HEK293 (cell line): ENCODE measurements at regions not wholly inside any gene's neighbourhood (a gene's known extent, or its start where the extent isn't known, plus 50 kb on each side); places are given as distances from the start of the nearest gene placed in this dataset.
"Not testable (repeated sequence)": the region's sequence is repeated elsewhere in the genome, so short reads cannot be mapped to it uniquely, and the experiment has no call there.

Experiments used
- CTCF ChIA-PET: fragments of 350-600 bp; formaldehyde crosslinking; extraction: SDS; loops from one replicate; lab custom pipeline; 2021; ENCODE audit warnings: antibody characterized with exemption; lab: Yijun Ruan, JAX
- POLR2A ChIA-PET: fragments of 300-600 bp; formaldehyde crosslinking; extraction: SDS; loops from one replicate; lab custom pipeline; 2020; ENCODE audit warnings: antibody characterized with exemption, inconsistent platforms; lab: Yijun Ruan, JAX
- H3K27ac ChIP-seq: fragments of 200-500 bp; sonication (Bioruptor generic); 2 replicates; pipeline ENCODE4 v1.5.1; 2014; ENCODE audit warnings: low read depth, low read length, control low read depth, inconsistent platforms; ENCODE audit errors: extremely low read depth
- H3K36me3 ChIP-seq, 2 experiments: fragments of 200-500 bp in 1 of 2; sonication (Bioruptor generic) in 1 of 2; 1 replicate in 1 of 2; 2 replicates in 1 of 2; pipeline ENCODE4 v1.5.1; 2014 to 2017; ENCODE audit warnings: inconsistent platforms in 2 of 2, low read length in 2 of 2; ENCODE audit not compliant: control insufficient read depth in 2 of 2, insufficient read depth in 1 of 2
- H3K4me1 ChIP-seq: fragments of 200-500 bp; sonication (Bioruptor generic); 2 replicates; pipeline ENCODE4 v1.5.1; 2014; ENCODE audit warnings: mild to moderate bottlenecking, low read length, inconsistent platforms; ENCODE audit not compliant: control insufficient read depth, insufficient read depth
- H3K4me3 ChIP-seq: 2 replicates; pipeline ENCODE4 v1.5.1; 2011; ENCODE audit warnings: low read depth, mild to moderate bottlenecking, control low read depth, low read length, moderate library complexity
- H3K9me3 ChIP-seq: fragments of 200-500 bp; sonication (Bioruptor generic); 2 replicates; pipeline ENCODE4 v1.5.1; 2014; ENCODE audit warnings: low read depth, low read length, inconsistent platforms; ENCODE audit not compliant: control insufficient read depth, insufficient read depth
- BCL6B ChIP-seq: fragments of 450-650 bp; formaldehyde crosslinking; IDR thresholded peaks from 2 replicates; pipeline ENCODE4 v1.5.1; 2017; ENCODE audit warnings: missing biosample characterization, missing genetic modification characterization
- SALL2 ChIP-seq: fragments of 450-650 bp; formaldehyde crosslinking; IDR thresholded peaks from 2 replicates; pipeline ENCODE4 v1.5.0; 2017; ENCODE audit warnings: missing biosample characterization, mild to moderate bottlenecking, missing genetic modification characterization, borderline replicate concordance
- SP3 ChIP-seq: fragments of 450-650 bp; formaldehyde crosslinking; IDR thresholded peaks from 2 replicates; pipeline ENCODE4 v1.5.1; 2016; ENCODE audit warnings: missing biosample characterization, missing genetic modification characterization
- ZFP69B ChIP-seq: fragments of 450-650 bp; formaldehyde crosslinking; IDR thresholded peaks from 2 replicates; pipeline ENCODE4 v1.5.1; 2016; ENCODE audit warnings: missing biosample characterization, missing genetic modification characterization
- ZNF146 ChIP-seq: fragments of 450-650 bp; formaldehyde crosslinking; IDR thresholded peaks from 2 replicates; pipeline ENCODE4 v1.5.1; 2016; ENCODE audit warnings: missing biosample characterization, missing genetic modification characterization
- ZNF184 ChIP-seq: fragments of 450-650 bp; IDR thresholded peaks from 2 replicates; pipeline ENCODE4 v1.5.1; 2018; ENCODE audit warnings: missing biosample characterization, mild to moderate bottlenecking, missing genetic modification characterization
- ZNF214 ChIP-seq: fragments of 450-650 bp; formaldehyde crosslinking; IDR thresholded peaks from 2 replicates; pipeline ENCODE4 v1.5.1; 2017; ENCODE audit warnings: missing biosample characterization, mild to moderate bottlenecking, missing genetic modification characterization, borderline replicate concordance
- ZNF223 ChIP-seq: fragments of 450-650 bp; formaldehyde crosslinking; IDR thresholded peaks from 2 replicates; pipeline ENCODE4 v1.5.1; 2016; ENCODE audit warnings: missing biosample characterization, missing genetic modification characterization
- ZNF292 ChIP-seq: fragments of 450-650 bp; formaldehyde crosslinking; IDR thresholded peaks from 2 replicates; pipeline ENCODE4 v1.5.1; 2016; ENCODE audit warnings: low read depth, missing biosample characterization, missing genetic modification characterization, borderline replicate concordance
- ZNF473 ChIP-seq: fragments of 450-650 bp; formaldehyde crosslinking; IDR thresholded peaks from 2 replicates; pipeline ENCODE4 v1.5.1; 2017; ENCODE audit warnings: missing biosample characterization, missing genetic modification characterization
- ZNF658 ChIP-seq: fragments of 450-650 bp; formaldehyde crosslinking; IDR thresholded peaks from 2 replicates; pipeline ENCODE4; 2016; ENCODE audit warnings: missing biosample characterization, missing genetic modification characterization
- ZNF677 ChIP-seq: fragments of 450-650 bp; IDR thresholded peaks from 2 replicates; pipeline ENCODE4 v1.5.0; 2018; ENCODE audit warnings: missing biosample characterization, mild to moderate bottlenecking, missing genetic modification characterization, moderate library complexity
- ZNF76 ChIP-seq: fragments of 450-650 bp; formaldehyde crosslinking; IDR thresholded peaks from 2 replicates; pipeline ENCODE4; 2016; ENCODE audit warnings: low read depth, missing biosample characterization, missing genetic modification characterization, borderline replicate concordance
- ZNF792 ChIP-seq: fragments of 450-650 bp; formaldehyde crosslinking; IDR thresholded peaks from 2 replicates; pipeline ENCODE4 v1.5.1; 2016; ENCODE audit warnings: missing biosample characterization, missing genetic modification characterization
- ZNF830 ChIP-seq: fragments of 450-650 bp; IDR thresholded peaks from 2 replicates; pipeline ENCODE4 v1.5.0; 2018; ENCODE audit warnings: missing biosample characterization, missing genetic modification characterization, low read depth, mild to moderate bottlenecking, moderate library complexity
- ZNF837 ChIP-seq: fragments of 450-650 bp; formaldehyde crosslinking; IDR thresholded peaks from 2 replicates; pipeline ENCODE4 v1.5.1; 2016; ENCODE audit warnings: missing biosample characterization, missing genetic modification characterization
- ZSCAN23 ChIP-seq: fragments of 450-650 bp; formaldehyde crosslinking; IDR thresholded peaks from 2 replicates; pipeline ENCODE4 v1.5.1; 2016; ENCODE audit warnings: missing biosample characterization, missing genetic modification characterization
- TF ChIP-seq, protein P1 (sequence below): fragments of 450-650 bp; formaldehyde crosslinking; IDR thresholded peaks from 2 replicates; pipeline ENCODE4 v1.5.1; 2016; ENCODE audit warnings: missing biosample characterization, missing genetic modification characterization, low read depth
- TF ChIP-seq, protein P2 (sequence below): fragments of 450-650 bp; formaldehyde crosslinking; IDR thresholded peaks from 2 replicates; pipeline ENCODE4 v1.5.1; 2016; ENCODE audit warnings: missing biosample characterization, missing genetic modification characterization

- peak; percentile 84 for TF ChIP-seq ZNF146
- CTCF ChIA-PET, H3K4me3 ChIP-seq, H3K9me3 ChIP-seq, POLR2A ChIA-PET, H3K4me1 ChIP-seq, H3K27ac ChIP-seq, H3K36me3 ChIP-seq: not testable (repeated sequence)
Observed at GRCh38 chr6:47425724-47426123, 51.9 kb upstream of the CD2AP start.

GRCh38 chr6:47426524-47427302 is 50.9 kb upstream of the CD2AP start:
- no peaks in the 10 kb centered on the region for H3K36me3 ChIP-seq
- H3K4me1 ChIP-seq, result no peaks in the 10 kb centered on the region
- ChIA-PET CTCF (no interaction called here), POLR2A (no interaction called here)
- H3K27ac ChIP-seq, result no peak overlapping the region
- H3K9me3 ChIP-seq, result no peaks in the 10 kb centered on the region
- H3K4me3 ChIP-seq, result no peak overlapping the region
- TF ChIP-seq ZNF473 (tag by site-specific recombination) (no peak), ZFP69B (no peak)

GRCh38 chr6:47427680-47428079 is 49.9 kb upstream of the CD2AP start:
- TF ChIP-seq ZNF830 (tag by site-specific recombination) (no peak), ZNF658 (tag by site-specific recombination) (no peak), ZNF76 (no peak), ZSCAN23 (tag by site-specific recombination) (no peak), SALL2 (tag by site-specific recombination) (no peak), BCL6B (no peak), ZNF792 (tag by site-specific recombination) (no peak), ZNF214 (tag by site-specific recombination) (no peak), ZNF184 (tag by site-specific recombination) (no peak), ZNF292 (tag by site-specific recombination) (no peak), ZNF837 (no peak), SP3 (tag by site-specific recombination) (no peak), ZNF223 (tag by site-specific recombination) (no peak), ZNF677 (tag by site-specific recombination) (no peak)
- TF ChIP-seq, protein P1, sequence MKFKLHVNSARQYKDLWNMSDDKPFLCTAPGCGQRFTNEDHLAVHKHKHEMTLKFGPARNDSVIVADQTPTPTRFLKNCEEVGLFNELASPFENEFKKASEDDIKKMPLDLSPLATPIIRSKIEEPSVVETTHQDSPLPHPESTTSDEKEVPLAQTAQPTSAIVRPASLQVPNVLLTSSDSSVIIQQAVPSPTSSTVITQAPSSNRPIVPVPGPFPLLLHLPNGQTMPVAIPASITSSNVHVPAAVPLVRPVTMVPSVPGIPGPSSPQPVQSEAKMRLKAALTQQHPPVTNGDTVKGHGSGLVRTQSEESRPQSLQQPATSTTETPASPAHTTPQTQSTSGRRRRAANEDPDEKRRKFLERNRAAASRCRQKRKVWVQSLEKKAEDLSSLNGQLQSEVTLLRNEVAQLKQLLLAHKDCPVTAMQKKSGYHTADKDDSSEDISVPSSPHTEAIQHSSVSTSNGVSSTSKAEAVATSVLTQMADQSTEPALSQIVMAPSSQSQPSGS (tag by site-specific recombination), result no peak
- TF ChIP-seq, protein P2, sequence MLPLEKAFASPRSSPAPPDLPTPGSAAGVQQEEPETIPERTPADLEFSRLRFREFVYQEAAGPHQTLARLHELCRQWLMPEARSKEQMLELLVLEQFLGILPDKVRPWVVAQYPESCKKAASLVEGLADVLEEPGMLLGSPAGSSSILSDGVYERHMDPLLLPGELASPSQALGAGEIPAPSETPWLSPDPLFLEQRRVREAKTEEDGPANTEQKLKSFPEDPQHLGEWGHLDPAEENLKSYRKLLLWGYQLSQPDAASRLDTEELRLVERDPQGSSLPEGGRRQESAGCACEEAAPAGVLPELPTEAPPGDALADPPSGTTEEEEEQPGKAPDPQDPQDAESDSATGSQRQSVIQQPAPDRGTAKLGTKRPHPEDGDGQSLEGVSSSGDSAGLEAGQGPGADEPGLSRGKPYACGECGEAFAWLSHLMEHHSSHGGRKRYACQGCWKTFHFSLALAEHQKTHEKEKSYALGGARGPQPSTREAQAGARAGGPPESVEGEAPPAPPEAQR (tag by site-specific recombination), result no peak
- Histone ChIP-seq H3K27ac (no peak overlapping the region), H3K9me3 (no peaks in the 10 kb centered on the region), H3K4me3 (no peak overlapping the region), H3K4me1 (no peaks in the 10 kb centered on the region), H3K36me3 (no peaks in the 10 kb centered on the region)
- POLR2A ChIA-PET, result no interaction called here
- CTCF ChIA-PET, result no interaction called here
